Neural cell (in vitro differentiated cells): ENCODE measurements at regions not wholly inside any gene's neighbourhood (a gene's known extent, or its start where the extent isn't known, plus 50 kb on each side); places are given as distances from the start of the nearest gene placed in this dataset.

Experiments used
- H2AFZ ChIP-seq: fragments of 200-600, 300-800 bp; sonication (generic), shearing (Covaris generic); 2 replicates; pipeline ENCODE4 v1.6.0; 2014; ENCODE audit warnings: low read depth, mild to moderate bottlenecking, antibody characterized with exemption, low read length, moderate library complexity
- H3F3A ChIP-seq: fragments of 200-600 bp; shearing (Covaris generic); 2 replicates; pipeline ENCODE4 v1.6.1; 2016; ENCODE audit warnings: mild to moderate bottlenecking, moderate library complexity, mixed read lengths, antibody characterized with exemption, low read length; ENCODE audit not compliant: insufficient read depth, poor library complexity, severe bottlenecking
- H3K27ac ChIP-seq: fragments of 200-600, 300-800 bp; sonication (generic), shearing (Covaris generic); 2 replicates; pipeline ENCODE4 v1.5.1; 2014; ENCODE audit warnings: mild to moderate bottlenecking, low read length, moderate library complexity
- H3K27me3 ChIP-seq: fragments of 300-800, 200-600 bp; sonication (generic), shearing (Covaris generic); 2 replicates; pipeline ENCODE4 v1.6.0; 2014; ENCODE audit warnings: mild to moderate bottlenecking, low read depth, low read length, moderate library complexity; ENCODE audit not compliant: insufficient read depth
- H3K36me3 ChIP-seq: fragments of 300-800, 200-600 bp; sonication (generic), shearing (Covaris generic); 2 replicates; pipeline ENCODE4 v1.5.1; 2014; ENCODE audit warnings: mild to moderate bottlenecking, antibody characterized with exemption, low read length, moderate library complexity; ENCODE audit not compliant: insufficient read depth
- H3K4me2 ChIP-seq: fragments of 300-800, 200-600 bp; sonication (generic), shearing (Covaris generic); 2 replicates; pipeline ENCODE4 v1.6.0; 2014; ENCODE audit warnings: mild to moderate bottlenecking, low read length
- H3K4me3 ChIP-seq: fragments of 300-800, 200-600 bp; sonication (generic), shearing (Covaris generic); 2 replicates; pipeline ENCODE4 v1.5.1; 2014; ENCODE audit warnings: mild to moderate bottlenecking, low read length, moderate library complexity
- H3K79me2 ChIP-seq: fragments of 200-600 bp; shearing (Covaris generic); replicated peaks from 2 replicates; pipeline ENCODE4 v1.6.0; 2014; ENCODE audit warnings: mild to moderate bottlenecking, low read length, moderate library complexity; ENCODE audit not compliant: insufficient read depth
- H3K9ac ChIP-seq: fragments of 300-800, 200-600 bp; sonication (generic), shearing (Covaris generic); 2 replicates; pipeline ENCODE4 v1.6.1; 2016; ENCODE audit warnings: mild to moderate bottlenecking, low read length, mixed read lengths
- H3K9me2 ChIP-seq: fragments of 200-600 bp; shearing (Covaris generic); 2 replicates; pipeline ENCODE4 v1.6.1; 2016; ENCODE audit warnings: mild to moderate bottlenecking, low read length, mixed read lengths; ENCODE audit not compliant: insufficient read depth
- H3K9me3 ChIP-seq: fragments of 200-600, 300-800 bp; sonication (generic), shearing (Covaris generic); 2 replicates; pipeline ENCODE4 v1.6.1; 2016; ENCODE audit warnings: mild to moderate bottlenecking, mixed run types, low read length, moderate library complexity, mixed read lengths
- H4K20me1 ChIP-seq: fragments of 200-600 bp; shearing (Covaris generic); 2 replicates; pipeline ENCODE4 v1.6.1; 2016; ENCODE audit warnings: mild to moderate bottlenecking, mixed run types; ENCODE audit not compliant: insufficient read depth
- CTCF ChIP-seq: fragments of 450-650 bp; IDR thresholded peaks from 2 replicates; pipeline ENCODE4 v1.5.1; 2014; ENCODE audit warnings: antibody characterized with exemption, mild to moderate bottlenecking, moderate library complexity; ENCODE audit not compliant: poor library complexity, severe bottlenecking
- EP300 ChIP-seq: fragments of 450-650 bp; conservative IDR thresholded peaks from 2 replicates; pipeline ENCODE4 v1.6.1; 2014; ENCODE audit warnings: antibody characterized with exemption, mild to moderate bottlenecking, moderate library complexity; ENCODE audit not compliant: poor library complexity, severe bottlenecking
- EZH2 ChIP-seq: fragments of 200-600, 300-800 bp; shearing (Covaris generic), sonication (generic); IDR thresholded peaks from 2 replicates; pipeline ENCODE4 v1.6.1; 2014; ENCODE audit warnings: antibody characterized with exemption, low read length, borderline replicate concordance, mild to moderate bottlenecking; ENCODE audit not compliant: insufficient read depth, poor library complexity, severe bottlenecking
- MXI1 ChIP-seq: fragments of 450-650 bp; conservative IDR thresholded peaks from 2 replicates; pipeline ENCODE4 v1.6.1; 2014; ENCODE audit warnings: antibody characterized with exemption, mild to moderate bottlenecking; ENCODE audit not compliant: poor library complexity, severe bottlenecking
- POLR2AphosphoS5 ChIP-seq: IDR thresholded peaks from 2 replicates; pipeline ENCODE4 v1.6.1; 2012
- RAD21 ChIP-seq: fragments of 450-650 bp; conservative IDR thresholded peaks from 2 replicates; pipeline ENCODE4 v1.6.1; 2014; ENCODE audit warnings: antibody characterized with exemption, mild to moderate bottlenecking, moderate library complexity
- REST ChIP-seq: IDR thresholded peaks from 2 replicates; pipeline ENCODE4 v1.6.1; 2012; ENCODE audit warnings: borderline replicate concordance
- SMC3 ChIP-seq: fragments of 450-650 bp; conservative IDR thresholded peaks from 2 replicates; pipeline ENCODE4 v1.6.1; 2014; ENCODE audit warnings: antibody characterized with exemption, mild to moderate bottlenecking, moderate library complexity; ENCODE audit not compliant: poor library complexity
- TAF1 ChIP-seq: IDR thresholded peaks from 2 replicates; pipeline ENCODE4 v1.6.1; 2012; ENCODE audit warnings: low read depth

GRCh38 chr13:74444864-74445479 is 310.8 kb upstream of the KLF12 start:
- H2AFZ ChIP-seq, result no peak overlapping the region
- H3K27ac ChIP-seq, result no peak overlapping the region
- H3K27me3 ChIP-seq, result no peaks in the 10 kb centered on the region
- no peaks in the 10 kb centered on the region for H3K79me2 ChIP-seq
- no peaks in the 10 kb centered on the region for H3K9me2 ChIP-seq
- H3K4me2 ChIP-seq, result no peak overlapping the region
- TF ChIP-seq CTCF (no peak), TAF1 (no peak), MXI1 (no peak), EZH2 (no peak), REST (no peak), EP300 (no peak), SMC3 (no peak), RAD21 (no peak)
- H3K9me3 ChIP-seq, result no peaks in the 10 kb centered on the region
- no peaks in the 10 kb centered on the region for H4K20me1 ChIP-seq
- H3K4me3 ChIP-seq, result no peak overlapping the region
- H3F3A ChIP-seq, result no peaks in the 10 kb centered on the region
- H3K36me3 ChIP-seq, result no peaks in the 10 kb centered on the region
- no peak overlapping the region for H3K9ac ChIP-seq

GRCh38 chr13:74444161-74444571 is 310.0 kb upstream of the KLF12 start:
- Histone ChIP-seq H3K27ac (no peak overlapping the region), H2AFZ (no peak overlapping the region), H3K4me3 (no peak overlapping the region), H3K9me2 (no peaks in the 10 kb centered on the region), H3K27me3 (no peaks in the 10 kb centered on the region), H4K20me1 (no peaks in the 10 kb centered on the region), H3K36me3 (no peaks in the 10 kb centered on the region), H3K79me2 (no peaks in the 10 kb centered on the region), H3K9me3 (no peaks in the 10 kb centered on the region), H3K4me2 (no peak overlapping the region), H3F3A (no peaks in the 10 kb centered on the region), H3K9ac (no peak overlapping the region)
- TF ChIP-seq EP300 (no peak), TAF1 (no peak), POLR2AphosphoS5 (no peak), REST (no peak), EZH2 (no peak), CTCF (no peak), SMC3 (no peak), RAD21 (no peak), MXI1 (no peak)
